ENCODE measurements at regions not wholly inside any gene's neighbourhood (a gene's known extent, or its start where the extent isn't known, plus 50 kb on each side); places are given as distances from the start of the nearest gene placed in this dataset.

DNA sequence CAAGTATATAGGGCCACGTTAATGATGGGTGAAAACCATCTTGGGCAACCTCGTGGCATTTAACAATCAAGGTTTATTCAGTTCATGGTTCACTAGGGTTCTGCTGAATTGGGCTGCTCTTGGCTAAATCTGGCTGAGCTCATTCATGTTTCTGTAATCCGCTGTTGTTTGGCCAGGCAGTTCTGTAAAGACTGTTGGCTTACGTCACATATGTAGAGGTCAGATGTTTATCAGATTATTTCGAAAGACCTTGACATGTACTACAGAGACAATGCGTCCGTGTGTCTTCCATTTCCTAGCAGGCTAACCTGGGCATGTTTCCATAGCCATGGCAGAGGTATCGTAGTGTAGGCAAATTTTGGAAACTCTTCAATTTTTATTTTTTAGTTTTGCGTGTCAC is 190.0 kb upstream of the ZWINT start:
- Histone ChIP-seq H3K9ac (ENCODE audit: low read length in 3 of 3) (no peak overlapping the region), H3K4me1 (ENCODE audit: control insufficient read depth in 2 of 3, insufficient read depth in 2 of 3, low read depth in 1 of 3, low read length in 3 of 3) (no peaks in the 10 kb centered on the region), H3K27ac (ENCODE audit: low read depth in 2 of 2, low read length in 2 of 2) (no peak overlapping the region), H3K4me3 (ENCODE audit: low read length in 3 of 3) (no peak overlapping the region), H3K9me3 (ENCODE audit: control insufficient read depth in 2 of 3, insufficient read depth in 1 of 3, low read length in 3 of 3) (no peaks in the 10 kb centered on the region), H3K36me3 (ENCODE audit: control insufficient read depth in 2 of 3, insufficient read depth in 3 of 3, low read length in 3 of 3) (no peaks in the 10 kb centered on the region), H3K27me3 (ENCODE audit: control insufficient read depth, insufficient read depth, low read length) (no peaks in the 10 kb centered on the region)
- FAIRE-seq (no peak), DNase-seq (no peak)
- intact Hi-C loops (cut with DNase I), result no loop called here
- TF ChIP-seq, protein P1, sequence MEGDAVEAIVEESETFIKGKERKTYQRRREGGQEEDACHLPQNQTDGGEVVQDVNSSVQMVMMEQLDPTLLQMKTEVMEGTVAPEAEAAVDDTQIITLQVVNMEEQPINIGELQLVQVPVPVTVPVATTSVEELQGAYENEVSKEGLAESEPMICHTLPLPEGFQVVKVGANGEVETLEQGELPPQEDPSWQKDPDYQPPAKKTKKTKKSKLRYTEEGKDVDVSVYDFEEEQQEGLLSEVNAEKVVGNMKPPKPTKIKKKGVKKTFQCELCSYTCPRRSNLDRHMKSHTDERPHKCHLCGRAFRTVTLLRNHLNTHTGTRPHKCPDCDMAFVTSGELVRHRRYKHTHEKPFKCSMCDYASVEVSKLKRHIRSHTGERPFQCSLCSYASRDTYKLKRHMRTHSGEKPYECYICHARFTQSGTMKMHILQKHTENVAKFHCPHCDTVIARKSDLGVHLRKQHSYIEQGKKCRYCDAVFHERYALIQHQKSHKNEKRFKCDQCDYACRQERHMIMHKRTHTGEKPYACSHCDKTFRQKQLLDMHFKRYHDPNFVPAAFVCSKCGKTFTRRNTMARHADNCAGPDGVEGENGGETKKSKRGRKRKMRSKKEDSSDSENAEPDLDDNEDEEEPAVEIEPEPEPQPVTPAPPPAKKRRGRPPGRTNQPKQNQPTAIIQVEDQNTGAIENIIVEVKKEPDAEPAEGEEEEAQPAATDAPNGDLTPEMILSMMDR (IDR thresholded peaks at IDR 0.05; ENCODE audit: borderline replicate concordance, extremely low read depth, insufficient read depth), result no peak

DNA sequence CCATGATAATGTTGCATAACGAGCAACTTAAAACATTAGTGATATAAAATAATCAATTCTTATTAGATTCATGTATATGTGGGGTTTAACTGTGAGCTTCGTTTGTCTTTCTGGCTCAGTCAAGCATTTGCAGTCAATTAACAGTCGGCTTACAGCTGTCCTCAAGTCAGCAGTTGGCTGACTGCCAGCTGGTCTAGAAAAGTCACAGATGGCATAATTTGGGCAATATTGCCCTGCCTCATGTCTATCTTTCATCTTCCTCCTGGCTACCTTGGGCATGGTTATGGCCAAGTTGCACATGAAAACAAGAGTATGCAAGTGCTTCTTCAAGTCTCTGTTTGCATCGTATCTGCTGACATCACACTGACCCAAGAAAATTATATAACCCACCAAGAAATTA is 186.1 kb upstream of the ZWINT start:
- no peak overlapping the region for H3K9ac ChIP-seq (ENCODE audit: low read length in 3 of 3)
- TF ChIP-seq, protein P1 (IDR thresholded peaks at IDR 0.05; ENCODE audit: borderline replicate concordance, extremely low read depth, insufficient read depth), result no peak
- no peaks in the 10 kb centered on the region for H3K4me1 ChIP-seq (ENCODE audit: control insufficient read depth in 2 of 3, insufficient read depth in 2 of 3, low read depth in 1 of 3, low read length in 3 of 3)
- H3K4me3 ChIP-seq (ENCODE audit: low read length in 3 of 3), result no peak overlapping the region
- H3K9me3 ChIP-seq (ENCODE audit: control insufficient read depth in 2 of 3, insufficient read depth in 1 of 3, low read length in 3 of 3), result no peaks in the 10 kb centered on the region
- H3K27me3 ChIP-seq (ENCODE audit: control insufficient read depth, insufficient read depth, low read length), result no peaks in the 10 kb centered on the region
- intact Hi-C loops (cut with DNase I), result no loop called here
- H3K27ac ChIP-seq (ENCODE audit: low read depth in 2 of 2, low read length in 2 of 2), result no peak overlapping the region
- H3K36me3 ChIP-seq (ENCODE audit: control insufficient read depth in 2 of 3, insufficient read depth in 3 of 3, low read length in 3 of 3), result no peaks in the 10 kb centered on the region
- no peak for FAIRE-seq
- DNase-seq, result peak in 1 of 5 donors; percentile 2

DNA sequence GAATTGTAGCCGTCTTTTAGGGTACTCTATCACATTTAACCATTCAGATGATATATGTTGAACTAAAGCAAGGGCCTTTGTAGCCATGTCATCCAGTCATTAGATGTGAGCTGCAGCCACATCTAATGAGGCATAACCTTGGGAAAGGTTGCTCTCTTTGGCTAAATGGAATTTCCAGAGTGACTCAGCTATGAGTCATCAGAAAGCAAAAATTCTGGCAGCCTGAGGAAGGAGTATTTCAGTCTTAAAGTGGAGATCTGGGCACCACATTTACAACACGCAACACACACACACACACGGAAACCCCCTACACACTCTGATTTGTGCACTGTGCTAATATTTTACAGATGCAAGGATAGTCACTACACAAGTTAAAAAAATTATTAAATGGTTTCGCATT is 176.9 kb upstream of the ZWINT start:
- Histone ChIP-seq H3K4me1 (ENCODE audit: control insufficient read depth in 2 of 3, insufficient read depth in 2 of 3, low read depth in 1 of 3, low read length in 3 of 3) (no peaks in the 10 kb centered on the region), H3K9me3 (ENCODE audit: control insufficient read depth in 2 of 3, insufficient read depth in 1 of 3, low read length in 3 of 3) (no peaks in the 10 kb centered on the region), H3K36me3 (ENCODE audit: control insufficient read depth in 2 of 3, insufficient read depth in 3 of 3, low read length in 3 of 3) (no peaks in the 10 kb centered on the region), H3K4me3 (ENCODE audit: low read length in 3 of 3) (no peak overlapping the region), H3K27me3 (ENCODE audit: control insufficient read depth, insufficient read depth, low read length) (no peaks in the 10 kb centered on the region), H3K27ac (ENCODE audit: low read depth in 2 of 2, low read length in 2 of 2) (no peak overlapping the region), H3K9ac (ENCODE audit: low read length in 3 of 3) (no peak overlapping the region)
- DNase-seq (no peak), FAIRE-seq (no peak)
- TF ChIP-seq, protein P1 (IDR thresholded peaks at IDR 0.05; ENCODE audit: borderline replicate concordance, extremely low read depth, insufficient read depth), result no peak
- intact Hi-C loops (cut with DNase I), result no loop called here

DNA sequence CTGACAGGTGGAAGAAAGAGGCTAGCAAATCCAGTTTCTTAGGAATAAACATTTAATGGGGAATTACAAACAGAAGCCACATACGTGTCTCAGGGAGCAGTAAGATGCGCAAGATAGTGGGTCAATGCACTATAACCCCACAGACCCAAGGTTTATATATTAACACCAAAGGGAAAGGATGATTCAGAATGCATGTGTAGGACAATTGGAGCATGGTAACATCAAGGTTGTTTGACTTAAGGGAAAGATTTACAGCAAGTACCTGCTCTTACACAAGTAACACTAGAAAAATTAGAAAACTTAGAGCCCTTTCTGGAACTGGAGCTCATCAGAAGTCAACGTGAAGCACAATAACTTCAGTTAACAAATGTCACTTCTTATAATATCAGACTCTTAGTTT is 161.1 kb upstream of the ZWINT start:
- Histone ChIP-seq H3K27ac (ENCODE audit: low read depth in 2 of 2, low read length in 2 of 2) (no peak overlapping the region), H3K36me3 (ENCODE audit: control insufficient read depth in 2 of 3, insufficient read depth in 3 of 3, low read length in 3 of 3) (no peaks in the 10 kb centered on the region), H3K4me3 (ENCODE audit: low read length in 3 of 3) (no peak overlapping the region), H3K9me3 (ENCODE audit: control insufficient read depth in 2 of 3, insufficient read depth in 1 of 3, low read length in 3 of 3) (no peaks in the 10 kb centered on the region), H3K27me3 (ENCODE audit: control insufficient read depth, insufficient read depth, low read length) (no peaks in the 10 kb centered on the region), H3K9ac (ENCODE audit: low read length in 3 of 3) (no peak overlapping the region), H3K4me1 (ENCODE audit: control insufficient read depth in 2 of 3, insufficient read depth in 2 of 3, low read depth in 1 of 3, low read length in 3 of 3) (no peaks in the 10 kb centered on the region)
- TF ChIP-seq, protein P1 (IDR thresholded peaks at IDR 0.05; ENCODE audit: borderline replicate concordance, extremely low read depth, insufficient read depth), result no peak
- FAIRE-seq (no peak), DNase-seq (no peak)
- intact Hi-C loops (cut with DNase I), result no loop called here

Data from kidney (tissue), 13 donors.